DOHH2 (cell line): ENCODE measurements at regions not wholly inside any gene's neighbourhood (a gene's known extent, or its start where the extent isn't known, plus 50 kb on each side); places are given as distances from the start of the nearest gene placed in this dataset.
"Not testable (repeated sequence)": the region's sequence is repeated elsewhere in the genome, so short reads cannot be mapped to it uniquely, and the experiment has no call there.

Source experiments
- H3F3A ChIP-seq: fragments of 200-600 bp; sonication (generic), shearing (Covaris generic); 2 replicates; pipeline ENCODE4 v1.6.0; 2016; ENCODE audit warnings: antibody characterized with exemption, mild to moderate bottlenecking; ENCODE audit not compliant: control insufficient read depth, insufficient read depth
- H3K27ac ChIP-seq: fragments of 200-600 bp; sonication (generic); 2 replicates; pipeline ENCODE4 v1.5.1; 2014; ENCODE audit warnings: low read depth, mild to moderate bottlenecking, low read length, moderate library complexity
- H3K27me3 ChIP-seq: fragments of 200-600 bp; sonication (generic); 2 replicates; pipeline ENCODE4 v1.6.1; 2014; ENCODE audit warnings: mild to moderate bottlenecking, low read length, mixed read lengths; ENCODE audit not compliant: control insufficient read depth
- H3K36me3 ChIP-seq: fragments of 200-600 bp; sonication (generic); 2 replicates; pipeline ENCODE4 v1.6.1; 2014; ENCODE audit warnings: mild to moderate bottlenecking, low read length, moderate library complexity, mixed read lengths; ENCODE audit not compliant: control insufficient read depth
- H3K4me1 ChIP-seq: fragments of 200-600 bp; sonication (generic); 2 replicates; pipeline ENCODE4 v1.6.1; 2014; ENCODE audit warnings: mild to moderate bottlenecking, low read length, mixed read lengths; ENCODE audit not compliant: control insufficient read depth
- H3K4me2 ChIP-seq: fragments of 200-600 bp; sonication (generic); 2 replicates; pipeline ENCODE4 v1.6.0; 2014; ENCODE audit warnings: mild to moderate bottlenecking, low read length, moderate library complexity
- H3K4me3 ChIP-seq: fragments of 200-600 bp; sonication (generic); 2 replicates; pipeline ENCODE4 v1.5.1; 2014; ENCODE audit warnings: mild to moderate bottlenecking, low read length, mixed read lengths
- H3K79me2 ChIP-seq: fragments of 200-600 bp; sonication (generic); 2 replicates; pipeline ENCODE4 v1.6.1; 2014; ENCODE audit warnings: mild to moderate bottlenecking, low read length, mixed read lengths; ENCODE audit not compliant: control insufficient read depth
- H3K9me2 ChIP-seq: fragments of 200-600 bp; sonication (generic); replicated peaks from 2 replicates; pipeline ENCODE4 v1.6.1; 2014; ENCODE audit warnings: mild to moderate bottlenecking, low read length, mixed read lengths; ENCODE audit not compliant: control insufficient read depth
- H3K9me3 ChIP-seq: fragments of 200-600 bp; sonication (generic); 2 replicates; pipeline ENCODE4 v1.6.1; 2014; ENCODE audit warnings: antibody characterized with exemption, low read length, mixed read lengths; ENCODE audit not compliant: control insufficient read depth, insufficient read depth
- H4K20me1 ChIP-seq: fragments of 200-600 bp; sonication (generic); 2 replicates; pipeline ENCODE4 v1.6.0; 2014; ENCODE audit warnings: low read depth, mild to moderate bottlenecking, antibody characterized with exemption, low read length, moderate library complexity; ENCODE audit not compliant: control insufficient read depth, insufficient read depth

GRCh38 chr2:90248400-90248799, 1556.9 kb downstream of the RPIA start:
- H3K9me3 ChIP-seq, H3K79me2 ChIP-seq, H3K4me1 ChIP-seq, H3K9me2 ChIP-seq, H3K4me2 ChIP-seq, H3K27ac ChIP-seq, H3F3A ChIP-seq, H3K36me3 ChIP-seq, H4K20me1 ChIP-seq, H3K4me3 ChIP-seq, H3K27me3 ChIP-seq: not testable (repeated sequence)

- H3K36me3 ChIP-seq, H3K4me3 ChIP-seq, H3K4me1 ChIP-seq, H3K9me2 ChIP-seq, H3K9me3 ChIP-seq, H3K27ac ChIP-seq, H3F3A ChIP-seq, H3K79me2 ChIP-seq, H3K27me3 ChIP-seq, H4K20me1 ChIP-seq, H3K4me2 ChIP-seq: not testable (repeated sequence)
These were observed 1558.9 kb downstream of the RPIA start for GRCh38 chr2:90250350-90250749.

- not testable (repeated sequence) for H3K36me3 ChIP-seq, H3K4me3 ChIP-seq, H3F3A ChIP-seq, H4K20me1 ChIP-seq, H3K9me2 ChIP-seq, H3K4me2 ChIP-seq, H3K79me2 ChIP-seq, H3K9me3 ChIP-seq, H3K27me3 ChIP-seq, H3K4me1 ChIP-seq, H3K27ac ChIP-seq
These were observed 1560.1 kb downstream of the RPIA start for GRCh38 chr2:90251576-90251975.

DNA sequence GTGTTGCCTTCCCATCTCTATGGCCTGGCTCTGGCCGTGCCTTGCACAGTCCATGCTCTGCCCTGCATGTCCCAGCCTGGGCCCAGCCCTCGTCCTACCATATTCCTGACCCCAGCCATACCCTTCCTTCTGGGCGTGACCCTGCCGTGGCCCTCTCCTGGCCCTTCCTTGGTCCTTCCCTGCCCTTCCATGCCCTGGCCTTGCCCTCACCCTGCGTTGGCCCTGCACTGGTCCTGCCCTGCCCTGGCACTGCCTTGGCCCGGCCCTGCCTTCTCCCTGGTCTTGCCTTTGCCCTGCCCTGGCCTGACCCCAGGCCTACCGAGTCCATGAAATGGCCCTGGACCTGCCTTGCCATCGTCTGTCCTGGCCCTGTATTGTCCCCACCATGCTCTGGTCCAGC, 1561.8 kb downstream of the RPIA start:
- not testable (repeated sequence) for H3F3A ChIP-seq, H3K36me3 ChIP-seq, H3K4me2 ChIP-seq, H3K4me3 ChIP-seq, H4K20me1 ChIP-seq, H3K27ac ChIP-seq, H3K9me3 ChIP-seq, H3K27me3 ChIP-seq, H3K9me2 ChIP-seq, H3K79me2 ChIP-seq, H3K4me1 ChIP-seq

DNA sequence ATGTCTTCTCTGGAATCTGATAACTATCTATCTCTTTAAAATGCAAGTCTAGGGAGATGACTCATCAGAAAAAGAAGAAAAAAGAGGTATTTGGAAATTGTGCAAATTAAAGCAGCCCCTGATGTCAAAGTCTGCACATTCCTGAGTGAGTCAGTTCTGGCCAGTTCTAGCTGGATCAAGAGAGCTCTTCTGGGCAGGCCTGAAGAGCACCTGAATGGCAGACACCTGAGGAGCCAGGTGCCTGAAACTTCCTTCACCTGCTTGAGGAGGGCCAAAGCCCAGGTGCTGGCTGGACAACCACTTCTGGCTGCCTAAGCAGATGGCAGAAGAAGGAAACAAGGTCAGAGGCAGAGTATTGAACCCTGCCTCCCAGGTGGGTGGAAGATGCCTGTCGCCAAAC, 1575.4 kb downstream of the RPIA start:
- not testable (repeated sequence) for H3K4me3 ChIP-seq, H3K36me3 ChIP-seq, H3K9me2 ChIP-seq, H3K27ac ChIP-seq, H3K4me1 ChIP-seq, H3F3A ChIP-seq, H3K4me2 ChIP-seq, H3K27me3 ChIP-seq, H3K9me3 ChIP-seq, H4K20me1 ChIP-seq, H3K79me2 ChIP-seq

DNA sequence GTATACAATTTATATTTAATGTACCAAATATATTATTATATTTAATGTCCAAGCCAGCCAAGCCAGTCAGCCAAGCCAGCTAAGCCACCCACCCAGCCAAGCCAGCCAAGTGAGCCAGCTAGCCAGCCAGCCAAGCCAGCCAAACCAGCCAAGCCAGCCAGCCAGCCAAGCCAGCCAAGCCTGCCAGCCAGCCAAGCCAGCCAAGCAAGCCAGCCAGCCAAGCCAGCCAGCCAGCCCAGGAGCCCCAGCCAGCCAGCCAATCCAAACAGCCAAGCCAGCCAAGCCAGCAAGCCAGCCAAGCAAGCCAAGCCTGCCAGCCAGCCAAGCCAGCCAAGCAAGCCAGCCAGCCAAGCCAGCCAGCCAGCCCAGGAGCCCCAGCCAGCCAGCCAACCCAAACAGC, 1596.3 kb downstream of the RPIA start:
- not testable (repeated sequence) for H4K20me1 ChIP-seq, H3K4me1 ChIP-seq, H3F3A ChIP-seq, H3K9me2 ChIP-seq, H3K27me3 ChIP-seq, H3K4me3 ChIP-seq, H3K27ac ChIP-seq, H3K4me2 ChIP-seq, H3K36me3 ChIP-seq, H3K79me2 ChIP-seq
- H3K9me3 ChIP-seq: peaks cover 15% of the 10 kb centered on the region; the same call in 1 of the 2 replicates

DNA sequence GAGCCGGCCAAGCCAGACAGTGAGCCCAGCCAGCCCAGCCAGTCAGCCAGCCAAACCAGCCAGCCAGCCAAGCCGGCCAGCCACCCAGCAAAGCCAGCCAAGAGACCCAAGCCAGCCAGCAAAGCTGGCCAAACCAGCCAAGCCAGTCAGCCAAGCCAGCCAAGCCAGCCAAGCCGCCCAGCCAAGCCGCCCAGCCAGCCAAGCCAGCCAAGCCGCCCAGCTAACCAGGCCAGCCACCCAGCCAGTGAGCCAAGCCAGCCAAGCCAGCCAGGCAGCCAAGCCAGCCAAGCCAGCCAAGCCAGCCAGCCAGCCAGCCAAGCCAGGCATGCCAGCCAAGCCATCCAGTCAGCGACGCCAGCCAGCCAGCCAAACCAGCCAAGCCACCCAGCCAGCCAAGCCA, 1596.9 kb downstream of the RPIA start:
- H3K9me2 ChIP-seq, H3K79me2 ChIP-seq, H4K20me1 ChIP-seq, H3K4me3 ChIP-seq, H3K4me1 ChIP-seq, H3K36me3 ChIP-seq, H3F3A ChIP-seq, H3K4me2 ChIP-seq, H3K27me3 ChIP-seq, H3K27ac ChIP-seq: not testable (repeated sequence)
- H3K9me3 ChIP-seq: peaks cover 19% of the 10 kb centered on the region; the same call in 1 of the 2 replicates

DNA sequence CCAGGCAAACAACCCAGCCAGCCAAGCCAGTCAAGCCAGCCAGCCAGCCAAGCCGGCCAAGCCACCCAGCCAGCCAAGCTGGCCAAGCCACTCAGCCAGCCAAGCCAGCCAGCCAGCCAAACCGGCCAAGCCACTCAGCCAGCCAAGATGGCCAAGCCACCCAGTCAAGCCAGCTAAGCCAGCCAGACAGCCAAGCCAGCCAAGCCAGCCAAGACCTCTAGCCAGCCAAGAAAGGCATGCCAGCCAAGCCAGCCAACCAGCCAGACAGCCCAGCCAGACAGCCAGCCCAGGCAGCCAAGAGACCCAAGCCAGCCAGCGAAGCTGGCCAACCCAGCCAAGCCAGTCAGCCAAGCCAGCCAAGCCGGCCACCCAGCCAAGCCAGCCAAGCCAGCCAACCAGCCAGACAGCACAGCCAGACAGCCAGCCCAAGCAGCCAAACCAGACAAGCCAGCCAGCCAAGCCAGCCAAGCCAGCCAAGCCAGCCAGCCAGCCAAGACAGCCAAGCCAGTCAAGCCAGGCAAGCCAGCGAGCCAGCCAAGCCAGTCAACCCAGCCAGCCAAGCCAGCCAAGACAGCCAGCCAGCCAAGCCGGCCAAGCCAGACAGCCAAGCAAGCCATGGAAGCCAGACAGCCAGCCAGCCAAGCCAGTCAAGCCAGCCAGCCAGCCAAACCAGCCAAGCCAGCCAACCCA, 1598.0 kb downstream of the RPIA start:
- H3K36me3 ChIP-seq, H3K79me2 ChIP-seq, H3K4me2 ChIP-seq: not testable (repeated sequence)

More for the DNA sequence above, 1598.0 kb downstream of the RPIA start:
- H3K27ac ChIP-seq, H3K27me3 ChIP-seq, H4K20me1 ChIP-seq, H3F3A ChIP-seq, H3K4me3 ChIP-seq, H3K9me2 ChIP-seq, H3K4me1 ChIP-seq: not testable (repeated sequence)
- H3K9me3 ChIP-seq: peaks cover 19% of the 10 kb centered on the region; the same call in 1 of the 2 replicates
